HG03469 (cell line): ENCODE measurements at regions not wholly inside any gene's neighbourhood (a gene's known extent, or its start where the extent isn't known, plus 50 kb on each side); places are given as distances from the start of the nearest gene placed in this dataset.

Experiments
- ATAC-seq: cut with Tn5 transposase; IDR thresholded peaks from one replicate; pipeline ENCODE4 v1.9.1; 2021; ENCODE audit warnings: mild to moderate bottlenecking, moderate library complexity, moderate number of reproducible peaks; ENCODE audit not compliant: unreplicated experiment

DNA sequence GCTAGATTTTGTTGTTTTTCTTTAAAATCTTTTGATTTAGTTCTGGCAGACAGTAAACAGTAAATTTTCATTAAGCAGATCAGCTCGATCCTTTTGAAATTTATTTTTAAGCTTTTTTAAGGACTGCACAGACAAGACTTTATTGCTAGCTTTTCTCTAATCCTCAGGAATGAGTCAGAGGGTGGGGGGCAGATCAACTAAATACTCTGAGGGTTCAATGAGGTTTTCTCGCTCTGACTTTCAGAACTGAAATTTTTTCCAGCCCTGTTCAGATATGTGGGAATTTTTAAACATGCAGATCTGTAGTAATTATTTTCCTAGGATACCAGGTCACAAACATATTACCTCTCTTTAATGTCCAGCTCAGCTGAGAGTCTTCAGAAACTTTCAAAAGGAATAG lies 977.2 kb downstream of the CDH11 start:
- ATAC-seq: no peak

DNA sequence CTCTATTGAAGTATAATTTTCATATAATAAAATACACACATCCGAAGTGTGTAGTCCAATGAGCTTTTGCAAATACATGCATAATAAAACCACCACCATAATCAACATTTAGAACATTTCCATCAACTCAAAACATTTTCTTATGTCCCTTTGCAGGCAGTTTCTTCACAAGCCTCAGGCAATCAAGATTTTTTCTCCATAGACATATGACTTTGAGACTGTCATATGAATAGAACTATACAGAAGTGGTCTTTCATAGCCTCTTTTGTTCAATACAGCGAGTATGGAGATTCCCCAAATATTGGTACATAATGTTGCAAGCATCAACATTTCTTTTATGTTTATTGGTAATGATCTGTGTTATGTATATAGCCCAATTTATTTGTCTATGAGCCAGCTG lies 983.2 kb downstream of the CDH11 start:
- ATAC-seq: no peak

- no peak for ATAC-seq
Measured at GRCh38 chr16:64138006-64138405, 983.9 kb downstream of the CDH11 start.

DNA sequence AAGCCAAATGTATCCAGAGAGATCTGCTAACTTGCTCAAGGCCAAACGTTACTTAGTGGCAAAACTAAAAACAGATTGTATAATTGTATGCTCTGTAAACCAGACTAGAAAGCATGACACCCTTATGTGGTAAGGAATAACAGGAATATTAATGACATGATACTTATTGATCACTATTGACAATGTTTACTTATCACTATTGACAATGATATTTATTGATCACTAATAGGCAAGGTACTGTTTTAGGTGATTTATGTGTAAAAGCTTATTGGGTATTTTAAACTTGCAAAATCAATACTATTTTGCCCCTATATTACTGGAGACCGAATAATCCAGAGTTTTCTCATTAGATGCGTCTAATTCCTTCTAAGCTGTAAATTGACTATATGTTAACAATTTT lies 985.1 kb downstream of the CDH11 start:
- ATAC-seq: no peak

DNA sequence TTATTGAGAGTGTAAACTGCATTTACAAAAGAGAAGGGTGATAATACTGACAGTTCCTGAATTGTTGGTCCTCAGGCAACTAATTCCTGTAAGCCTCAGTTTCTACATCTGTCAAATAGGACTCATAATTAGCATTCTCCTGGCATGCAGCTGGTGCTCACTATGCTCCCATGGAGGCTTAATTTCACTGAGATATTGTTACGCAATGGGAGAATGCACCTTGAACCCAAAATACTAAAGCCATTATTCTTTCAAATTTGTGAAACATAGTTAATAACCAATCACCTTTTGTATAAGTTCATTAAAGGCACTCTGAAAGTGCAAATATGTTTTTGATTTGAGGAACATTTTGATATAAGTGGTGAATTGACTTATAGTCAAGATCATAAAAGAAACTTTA lies 985.5 kb downstream of the CDH11 start:
- ATAC-seq: no peak

GRCh38 chr16:64133366-64133765 lies 988.5 kb downstream of the CDH11 start:
- no peak for ATAC-seq

GRCh38 chr16:64132759-64133361 lies 989.0 kb downstream of the CDH11 start:
- no peak for ATAC-seq

DNA sequence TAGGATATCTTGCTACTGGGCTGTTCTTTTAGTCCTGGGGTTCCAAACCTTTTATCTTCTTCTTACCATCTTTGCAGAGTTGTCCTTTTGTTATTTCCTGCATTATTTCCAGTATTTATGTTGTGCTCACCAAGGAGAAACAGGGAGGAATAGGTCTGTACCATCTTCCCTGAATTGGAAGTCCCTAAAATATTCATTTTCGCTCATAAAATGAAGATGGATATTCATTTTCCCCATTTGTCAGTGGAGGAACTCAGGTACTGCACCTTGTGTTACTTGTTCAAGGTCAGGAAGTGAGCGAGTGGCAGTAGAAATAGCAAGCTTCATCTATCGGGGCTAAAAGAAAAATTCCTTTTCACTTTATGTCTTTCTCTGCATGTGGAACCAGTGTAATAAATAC lies 989.7 kb downstream of the CDH11 start:
- ATAC-seq: no peak

DNA sequence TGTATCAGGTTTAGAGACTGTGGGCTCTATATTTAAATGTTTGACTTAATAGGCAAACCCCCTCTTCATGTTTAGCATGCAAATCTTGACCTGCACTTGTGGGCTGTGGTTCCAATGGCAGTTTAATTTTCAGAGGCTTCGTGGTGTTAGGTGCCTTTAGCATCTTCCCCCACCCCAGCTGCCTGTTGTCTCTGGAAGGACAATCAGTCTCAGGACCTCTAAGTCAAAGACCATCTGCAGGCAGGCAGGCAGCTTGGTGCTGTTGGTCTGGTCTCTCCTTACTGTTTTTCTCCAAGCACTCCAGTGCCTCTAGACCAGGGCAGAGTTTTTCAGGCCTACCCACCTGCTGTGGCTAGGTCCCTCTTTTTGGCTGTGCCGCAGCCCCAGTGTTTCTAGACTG lies 990.4 kb downstream of the CDH11 start:
- no peak for ATAC-seq

DNA sequence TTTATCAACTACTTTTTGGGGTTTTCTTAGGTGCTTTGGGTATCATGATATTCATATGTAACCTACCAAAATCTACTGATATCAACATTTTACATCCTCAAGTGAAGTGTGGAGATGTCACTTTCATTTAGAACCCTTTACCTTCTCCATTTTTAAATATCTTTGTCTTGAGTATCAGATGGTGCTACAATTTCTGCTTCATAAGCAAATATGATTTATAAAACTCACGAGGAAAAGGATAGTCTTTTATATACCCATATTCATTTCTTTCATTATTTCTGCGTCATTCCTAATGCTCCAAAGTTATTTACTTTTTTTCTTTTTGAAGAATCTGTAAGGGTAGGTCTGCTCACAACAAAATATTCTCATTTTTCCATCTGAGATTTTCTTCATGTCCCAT lies 991.7 kb downstream of the CDH11 start:
- ATAC-seq: no peak

DNA sequence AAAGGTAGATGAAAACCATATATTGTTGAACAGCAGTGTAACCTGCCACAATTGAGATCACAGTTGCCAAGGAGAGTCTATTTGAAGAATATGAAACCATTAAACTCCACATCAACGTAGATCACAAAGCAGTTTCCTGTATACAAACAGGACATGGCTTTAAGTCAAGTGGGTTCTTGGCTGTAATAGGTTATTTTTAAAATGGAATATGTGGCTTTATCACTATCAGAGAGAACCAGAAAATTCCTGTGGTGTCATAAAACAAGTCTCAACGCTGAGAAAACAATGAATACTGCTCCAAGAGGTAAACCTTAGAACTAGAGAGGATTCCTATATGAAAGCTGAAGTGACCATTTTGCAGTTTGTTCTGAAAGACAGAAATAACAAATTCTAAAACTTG lies 999.7 kb downstream of the CDH11 start:
- ATAC-seq: no peak

- no peak for ATAC-seq
Measured at GRCh38 chr16:64121473-64121872, 1000.4 kb downstream of the CDH11 start.

GRCh38 chr16:64116151-64116550 lies 1005.7 kb downstream of the CDH11 start:
- ATAC-seq: no peak

DNA sequence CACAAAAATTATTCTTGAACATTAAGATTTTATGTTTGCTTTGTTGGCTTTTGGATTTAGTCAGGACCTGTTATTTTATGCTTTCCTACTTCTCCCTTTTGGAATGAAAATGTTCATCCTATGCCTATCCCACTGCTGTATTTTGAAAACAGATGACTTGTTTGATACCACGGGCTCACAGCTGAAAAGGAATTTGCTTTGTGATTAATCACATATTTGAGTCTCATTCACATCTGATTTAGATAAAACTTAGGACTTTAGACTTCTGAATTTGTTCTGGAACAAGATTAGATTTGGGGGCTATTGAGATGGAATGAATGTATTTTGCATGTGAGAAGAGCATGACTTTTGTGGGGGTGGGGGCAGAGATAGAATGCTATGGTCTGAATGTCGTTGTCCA lies 1012.6 kb downstream of the CDH11 start:
- no peak for ATAC-seq

- no peak for ATAC-seq
Measured at GRCh38 chr16:64102654-64103053, 1019.2 kb downstream of the CDH11 start.

DNA sequence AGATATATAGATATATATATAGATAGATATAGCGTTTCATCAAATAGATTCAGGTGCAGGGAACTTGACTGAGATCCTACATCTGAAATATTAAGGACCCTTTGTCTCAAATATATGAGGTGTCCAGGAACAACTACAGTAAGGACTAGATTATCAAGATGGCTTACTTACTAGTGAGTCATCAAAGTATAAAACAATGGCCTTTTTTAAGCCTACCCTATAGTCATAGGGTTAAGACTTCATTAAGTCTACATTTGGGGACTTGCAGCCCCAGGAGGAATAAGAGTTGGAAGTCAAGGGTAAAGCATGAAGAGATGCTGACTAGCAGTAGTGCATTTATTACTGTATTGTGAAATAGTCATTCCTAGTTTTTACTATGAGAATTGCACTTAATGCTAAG lies 1023.4 kb downstream of the CDH11 start:
- no peak for ATAC-seq

GRCh38 chr16:64096689-64097088 lies 1025.2 kb downstream of the CDH11 start:
- no peak for ATAC-seq

DNA sequence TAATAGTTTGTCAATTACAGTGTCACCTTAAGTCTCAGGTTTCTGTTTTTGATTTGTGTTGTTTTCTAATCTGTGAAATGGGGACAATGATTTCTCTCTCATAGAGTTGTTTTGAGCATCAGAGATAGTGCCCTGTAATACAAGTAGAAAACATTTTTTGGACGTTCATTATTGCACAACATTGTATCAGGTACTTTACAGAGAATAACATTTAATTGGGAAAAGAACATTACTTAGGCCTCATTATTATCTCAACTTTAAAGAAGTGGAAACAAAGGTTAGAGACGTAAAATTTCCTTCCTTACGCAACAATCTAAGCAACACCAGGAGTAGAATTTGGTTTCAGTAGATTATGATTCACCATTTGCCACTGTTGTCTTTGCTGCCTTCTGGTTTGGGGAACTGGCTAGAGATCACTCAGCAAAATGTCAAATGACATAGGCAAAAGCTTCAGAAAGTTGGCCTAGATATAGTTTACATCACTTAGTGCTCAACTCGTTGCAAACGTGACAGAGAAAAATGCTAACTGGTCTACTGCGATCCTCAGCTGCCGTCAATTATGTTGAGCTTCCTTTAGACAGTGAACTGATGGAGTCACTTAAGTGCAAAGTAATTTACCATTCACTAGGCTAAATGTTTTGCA lies 1026.8 kb downstream of the CDH11 start:
- ATAC-seq: no peak

DNA sequence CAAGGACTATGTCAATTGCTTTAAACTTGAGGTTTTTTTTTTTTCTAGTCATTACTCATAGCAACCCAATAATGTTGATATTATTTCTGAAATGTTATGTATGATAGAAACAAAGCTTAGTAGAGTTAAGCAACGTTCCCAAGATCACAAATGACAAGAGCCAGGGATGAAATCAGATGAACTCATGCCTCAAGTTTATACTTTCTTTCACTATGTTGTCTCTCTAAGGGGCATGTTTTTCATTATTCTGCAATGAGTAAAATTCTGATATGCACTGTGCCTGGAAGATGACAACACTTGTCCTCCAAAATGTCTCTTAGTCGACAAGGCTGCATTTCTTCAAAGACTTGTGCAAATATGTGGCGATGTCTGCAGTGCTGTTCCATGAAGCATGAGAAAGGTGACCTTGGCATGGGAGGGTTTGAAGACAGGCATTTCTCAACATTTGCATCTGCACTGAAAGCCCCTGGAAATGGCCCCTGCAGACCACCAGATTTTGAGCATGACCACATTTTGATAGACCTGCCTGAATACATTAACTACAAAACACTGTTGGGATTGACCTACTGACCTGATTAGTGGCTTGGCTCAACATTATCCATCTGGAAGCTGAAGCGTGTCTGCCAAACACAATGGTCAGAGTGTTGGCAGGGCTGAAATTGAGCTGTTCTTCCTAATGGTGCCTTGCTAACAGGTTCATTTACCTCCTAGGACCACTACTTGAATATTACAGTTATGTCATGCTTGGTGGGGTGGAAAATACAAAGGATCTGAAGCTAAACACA lies 1027.5 kb downstream of the CDH11 start:
- ATAC-seq: no peak

- no peak for ATAC-seq
Measured at GRCh38 chr16:64092271-64092670, 1029.6 kb downstream of the CDH11 start.

DNA sequence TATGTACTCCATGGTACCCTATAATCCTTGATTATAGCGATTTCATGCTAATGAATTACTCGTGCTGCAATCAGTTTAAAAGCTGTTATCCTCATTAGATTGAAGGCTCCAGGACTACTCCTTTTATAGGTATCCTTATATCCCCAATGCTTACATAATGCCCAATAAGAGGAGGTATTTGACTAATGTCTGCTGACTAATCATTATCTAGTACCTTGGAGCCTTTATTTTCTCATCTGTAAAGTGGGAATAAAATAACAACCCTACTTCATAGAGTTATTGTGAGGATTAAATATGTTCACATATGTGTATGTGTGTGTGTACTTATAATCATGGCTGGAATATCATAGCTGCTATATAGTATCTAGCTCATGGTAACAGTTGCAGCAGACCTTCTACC lies 1031.5 kb downstream of the CDH11 start:
- ATAC-seq: no peak

DNA sequence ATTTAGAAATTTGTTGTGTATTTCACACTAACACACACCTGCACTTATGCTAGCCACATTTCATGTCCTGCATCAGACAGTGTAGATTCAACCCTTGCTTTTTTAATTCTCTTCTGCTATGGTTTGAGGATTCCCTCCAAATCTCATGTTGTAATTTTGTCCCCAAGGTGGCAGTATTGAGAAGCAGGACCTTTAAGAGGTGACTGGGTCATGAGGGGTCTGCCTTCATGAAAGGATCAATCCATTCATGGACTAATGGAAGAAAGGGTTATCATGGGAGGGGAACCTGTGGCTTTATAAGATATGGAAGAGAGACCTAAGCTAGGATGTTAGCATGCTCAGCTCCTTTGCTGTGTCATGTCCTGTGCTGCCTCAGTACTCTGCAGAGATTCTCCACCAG lies 1032.2 kb downstream of the CDH11 start:
- ATAC-seq: no peak
